Osteocyte (in vitro differentiated cells): ENCODE measurements at regions not wholly inside any gene's neighbourhood (a gene's known extent, or its start where the extent isn't known, plus 50 kb on each side); places are given as distances from the start of the nearest gene placed in this dataset.

ENCODE experiments used
- DNase-seq: peaks from one replicate; pipeline ENCODE4 v3.0.0; 2021; ENCODE audit warnings: mixed read lengths; ENCODE audit not compliant: unreplicated experiment; ENCODE audit errors: extremely low spot score
- H3K27ac Mint-ChIP-seq: one replicate; pipeline ENCODE4 v1.8.0; 2021; ENCODE audit warnings: mild to moderate bottlenecking, mixed read lengths; ENCODE audit not compliant: unreplicated experiment
- H3K27me3 Mint-ChIP-seq: one replicate; pipeline ENCODE4 v1.8.0; 2021; ENCODE audit warnings: mixed read lengths; ENCODE audit not compliant: unreplicated experiment
- H3K36me3 Mint-ChIP-seq: one replicate; pipeline ENCODE4 v1.8.0; 2021; ENCODE audit warnings: mixed read lengths; ENCODE audit not compliant: unreplicated experiment
- H3K4me1 Mint-ChIP-seq: one replicate; pipeline ENCODE4 v1.8.0; 2021; ENCODE audit warnings: mixed read lengths; ENCODE audit not compliant: unreplicated experiment
- H3K4me3 Mint-ChIP-seq: one replicate; pipeline ENCODE4 v1.8.0; 2021; ENCODE audit warnings: mild to moderate bottlenecking, moderate library complexity, mixed read lengths; ENCODE audit not compliant: unreplicated experiment
- H3K9me3 Mint-ChIP-seq: one replicate; pipeline ENCODE4 v1.8.0; 2021; ENCODE audit warnings: mixed read lengths; ENCODE audit not compliant: unreplicated experiment
- TF ChIP-seq, protein P1 (sequence below): fragments of 200-600 bp; sonication (generic); IDR thresholded peaks from 2 replicates; pipeline ENCODE4 v1.5.0; 2021; ENCODE audit warnings: antibody characterized with exemption, mild to moderate bottlenecking, moderate library complexity

DNA sequence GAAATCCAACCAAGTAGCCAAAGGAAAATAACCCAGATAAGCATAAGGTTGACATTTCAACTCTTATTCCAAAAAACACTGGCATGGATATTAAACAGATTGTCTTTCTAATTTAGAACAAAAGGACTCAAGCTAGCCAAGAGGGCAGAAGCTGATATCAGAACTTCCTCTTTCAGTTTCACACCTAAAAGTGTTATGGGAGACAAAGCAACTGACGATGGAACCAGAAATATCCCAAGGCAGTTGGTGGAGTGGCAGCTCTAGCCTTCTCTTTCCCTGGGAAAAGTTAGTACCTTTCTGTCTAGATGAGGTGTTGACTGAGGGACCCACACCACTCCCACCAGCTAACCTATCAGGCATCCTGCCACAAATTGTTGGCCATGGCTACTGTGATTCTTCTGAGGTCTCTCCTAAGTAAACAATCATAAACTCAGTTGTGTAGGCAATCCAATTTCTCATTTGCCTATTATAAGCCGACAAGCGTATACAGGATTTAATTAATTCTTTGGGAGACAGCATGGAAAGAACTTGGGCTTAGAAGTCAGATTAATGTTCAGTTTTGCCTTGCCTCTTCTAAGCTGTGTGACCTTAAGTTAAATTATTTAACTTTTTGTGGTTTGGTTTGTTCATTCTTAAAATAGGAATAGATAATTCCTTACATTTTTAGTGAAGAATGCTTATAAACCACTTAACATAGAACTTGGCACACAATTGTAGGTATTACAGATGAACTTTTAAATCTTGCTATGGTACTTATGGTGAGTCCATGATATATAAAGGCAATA lies 110.9 kb upstream of the ADAMTSL1 start:
- Mint-ChIP-seq H3K9me3 (no peaks in the 10 kb centered on the region), H3K27me3 (no peaks in the 10 kb centered on the region), H3K4me3 (no peak overlapping the region), H3K4me1 (peaks cover 17% of the 10 kb centered on the region), H3K36me3 (no peaks in the 10 kb centered on the region), H3K27ac (peak overlapping the region; percentile 31)
- TF ChIP-seq, protein P1, sequence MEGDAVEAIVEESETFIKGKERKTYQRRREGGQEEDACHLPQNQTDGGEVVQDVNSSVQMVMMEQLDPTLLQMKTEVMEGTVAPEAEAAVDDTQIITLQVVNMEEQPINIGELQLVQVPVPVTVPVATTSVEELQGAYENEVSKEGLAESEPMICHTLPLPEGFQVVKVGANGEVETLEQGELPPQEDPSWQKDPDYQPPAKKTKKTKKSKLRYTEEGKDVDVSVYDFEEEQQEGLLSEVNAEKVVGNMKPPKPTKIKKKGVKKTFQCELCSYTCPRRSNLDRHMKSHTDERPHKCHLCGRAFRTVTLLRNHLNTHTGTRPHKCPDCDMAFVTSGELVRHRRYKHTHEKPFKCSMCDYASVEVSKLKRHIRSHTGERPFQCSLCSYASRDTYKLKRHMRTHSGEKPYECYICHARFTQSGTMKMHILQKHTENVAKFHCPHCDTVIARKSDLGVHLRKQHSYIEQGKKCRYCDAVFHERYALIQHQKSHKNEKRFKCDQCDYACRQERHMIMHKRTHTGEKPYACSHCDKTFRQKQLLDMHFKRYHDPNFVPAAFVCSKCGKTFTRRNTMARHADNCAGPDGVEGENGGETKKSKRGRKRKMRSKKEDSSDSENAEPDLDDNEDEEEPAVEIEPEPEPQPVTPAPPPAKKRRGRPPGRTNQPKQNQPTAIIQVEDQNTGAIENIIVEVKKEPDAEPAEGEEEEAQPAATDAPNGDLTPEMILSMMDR = no peak
- no peak for DNase-seq

DNA sequence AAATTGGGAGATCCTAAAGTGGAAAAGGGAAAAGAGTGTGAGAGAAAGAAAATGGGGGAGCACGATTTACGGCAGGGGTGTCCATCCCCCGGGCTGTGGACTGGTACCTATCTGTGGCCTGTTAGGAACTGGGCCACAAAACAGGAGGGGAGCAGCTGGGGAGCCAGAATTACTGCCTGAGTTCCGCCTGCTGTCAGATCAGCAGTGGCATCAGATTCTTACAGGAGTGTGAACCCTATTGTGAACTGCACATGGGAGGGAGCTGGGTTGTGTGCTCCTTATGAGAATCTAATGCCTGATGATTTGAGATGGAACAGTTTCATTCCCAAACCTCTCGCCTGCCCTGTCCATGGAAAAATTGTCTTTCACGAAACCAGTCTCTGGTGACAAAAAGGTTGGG lies 108.3 kb upstream of the ADAMTSL1 start:
- H3K36me3 Mint-ChIP-seq = no peaks in the 10 kb centered on the region
- TF ChIP-seq, protein P1 = no peak
- H3K9me3 Mint-ChIP-seq = no peaks in the 10 kb centered on the region
- H3K27ac Mint-ChIP-seq = no peak overlapping the region
- peaks cover 17% of the 10 kb centered on the region for H3K4me1 Mint-ChIP-seq
- H3K4me3 Mint-ChIP-seq = no peak overlapping the region
- DNase-seq = no peak
- H3K27me3 Mint-ChIP-seq = no peaks in the 10 kb centered on the region

DNA sequence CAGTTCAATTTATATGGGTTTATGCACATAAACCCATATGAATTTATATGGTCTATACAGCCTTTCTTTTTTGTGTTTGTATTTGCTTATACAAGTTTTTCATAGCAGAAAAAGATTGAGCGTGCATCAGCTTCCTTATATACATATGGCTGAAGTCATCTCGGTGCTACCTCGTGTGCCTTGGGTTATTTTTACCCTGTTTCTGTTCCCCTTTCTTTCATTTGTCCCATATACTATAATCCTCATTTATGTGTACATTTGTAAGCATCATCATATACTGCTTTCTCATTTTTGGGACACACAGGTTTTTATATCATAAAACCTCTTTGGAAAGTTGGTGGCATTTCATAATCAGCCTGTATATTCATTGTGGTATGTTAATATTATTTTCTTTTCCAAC lies 107.8 kb upstream of the ADAMTSL1 start:
- TF ChIP-seq, protein P1 = no peak
- no peaks in the 10 kb centered on the region for H3K27me3 Mint-ChIP-seq
- no peak overlapping the region for H3K27ac Mint-ChIP-seq
- no peaks in the 10 kb centered on the region for H3K9me3 Mint-ChIP-seq
- no peak overlapping the region for H3K4me3 Mint-ChIP-seq
- H3K36me3 Mint-ChIP-seq = no peaks in the 10 kb centered on the region
- no peak for DNase-seq
- H3K4me1 Mint-ChIP-seq = peaks cover 19% of the 10 kb centered on the region

DNA sequence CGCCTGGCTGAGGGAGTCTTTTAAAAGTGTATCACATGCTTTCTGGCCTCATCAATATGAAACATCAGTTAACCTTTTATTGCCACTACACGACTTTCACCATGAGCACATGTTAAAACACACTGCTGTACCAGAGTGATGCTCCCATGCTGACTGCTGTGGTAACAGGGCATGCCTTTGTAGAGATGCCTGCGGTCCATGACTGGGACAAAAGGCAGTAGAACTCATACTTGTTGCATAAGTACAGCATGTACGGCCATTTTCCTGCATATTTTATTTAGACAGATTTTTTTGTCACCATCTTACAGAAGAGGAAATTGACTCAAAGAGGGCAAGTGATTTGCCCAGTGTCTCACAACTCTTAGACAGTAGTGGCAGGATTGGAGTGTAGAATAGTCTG lies 105.7 kb upstream of the ADAMTSL1 start:
- TF ChIP-seq, protein P1 = no peak
- DNase-seq = no peak
- Mint-ChIP-seq H3K27me3 (no peaks in the 10 kb centered on the region), H3K27ac (no peak overlapping the region), H3K36me3 (no peaks in the 10 kb centered on the region), H3K4me1 (peaks cover 14% of the 10 kb centered on the region), H3K9me3 (no peaks in the 10 kb centered on the region), H3K4me3 (no peak overlapping the region)

DNA sequence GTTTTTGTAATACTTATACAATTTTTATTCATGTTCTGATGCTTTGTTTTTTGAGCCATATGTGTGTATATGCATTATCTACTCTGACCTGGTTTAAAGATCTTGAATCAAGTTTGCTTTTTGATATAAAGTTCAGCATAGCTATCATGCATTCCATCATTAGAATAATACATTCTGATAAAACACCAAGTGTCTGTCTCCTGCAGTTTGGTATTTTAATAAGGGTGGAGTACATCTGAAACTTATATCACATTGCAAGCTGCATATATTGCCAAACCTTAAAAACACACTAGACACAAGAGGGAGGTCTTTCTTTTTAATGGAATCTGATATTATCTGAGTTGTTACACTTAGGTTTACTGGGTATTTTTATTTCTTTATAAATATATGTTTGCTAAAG lies 102.8 kb upstream of the ADAMTSL1 start:
- no peaks in the 10 kb centered on the region for H3K36me3 Mint-ChIP-seq
- no peaks in the 10 kb centered on the region for H3K9me3 Mint-ChIP-seq
- no peak overlapping the region for H3K27ac Mint-ChIP-seq
- H3K27me3 Mint-ChIP-seq = no peaks in the 10 kb centered on the region
- peaks cover 5% of the 10 kb centered on the region for H3K4me1 Mint-ChIP-seq
- no peak overlapping the region for H3K4me3 Mint-ChIP-seq
- TF ChIP-seq, protein P1 = peak; percentile 18
- no peak for DNase-seq
